ENCODE measurements at regions not wholly inside any gene's neighbourhood (a gene's known extent, or its start where the extent isn't known, plus 50 kb on each side); places are given as distances from the start of the nearest gene placed in this dataset.

GRCh38 chr1:87718241-87718950 lies 389.7 kb downstream of the LMO4 start:
- no peak for DNase-seq (ENCODE audit: low spot score)

- DNase-seq (ENCODE audit: low spot score), result no peak
Observed at GRCh38 chr1:87719658-87720057, 391.0 kb downstream of the LMO4 start.

GRCh38 chr1:87720561-87720960 lies 391.9 kb downstream of the LMO4 start:
- no peak for DNase-seq (ENCODE audit: low spot score)

- no peak for DNase-seq (ENCODE audit: low spot score)
Observed at GRCh38 chr1:87723193-87723592, 394.5 kb downstream of the LMO4 start.

GRCh38 chr1:87728169-87728568 lies 399.5 kb downstream of the LMO4 start:
- DNase-seq (ENCODE audit: low spot score), result no peak

- no peak for DNase-seq (ENCODE audit: low spot score)
Observed at GRCh38 chr1:87730274-87731216, 401.9 kb downstream of the LMO4 start.

GRCh38 chr1:87733386-87733785 lies 404.7 kb downstream of the LMO4 start:
- DNase-seq (ENCODE audit: low spot score), result no peak

GRCh38 chr1:87735750-87736149 lies 407.1 kb downstream of the LMO4 start:
- no peak for DNase-seq (ENCODE audit: low spot score)

- no peak for DNase-seq (ENCODE audit: low spot score)
Observed at GRCh38 chr1:87739141-87739540, 410.5 kb downstream of the LMO4 start.

GRCh38 chr1:87739704-87740103 lies 411.0 kb downstream of the LMO4 start:
- DNase-seq (ENCODE audit: low spot score), result no peak

GRCh38 chr1:87743256-87743655 lies 414.6 kb downstream of the LMO4 start:
- DNase-seq (ENCODE audit: low spot score), result no peak

GRCh38 chr1:87744056-87744455 lies 415.4 kb downstream of the LMO4 start:
- no peak for DNase-seq (ENCODE audit: low spot score)

GRCh38 chr1:87744763-87745162 lies 416.1 kb downstream of the LMO4 start:
- DNase-seq (ENCODE audit: low spot score), result no peak

- no peak for DNase-seq (ENCODE audit: low spot score)
Observed at GRCh38 chr1:87753366-87753765, 424.7 kb downstream of the LMO4 start.

- no peak for DNase-seq (ENCODE audit: low spot score)
Observed at GRCh38 chr1:87754139-87754538, 425.5 kb downstream of the LMO4 start.

- no peak for DNase-seq (ENCODE audit: low spot score)
Observed at GRCh38 chr1:87757676-87758075, 429.0 kb downstream of the LMO4 start.

GRCh38 chr1:87759421-87760087 lies 430.9 kb downstream of the LMO4 start:
- no peak for DNase-seq (ENCODE audit: low spot score)

GRCh38 chr1:87760155-87760554 lies 431.5 kb downstream of the LMO4 start:
- DNase-seq (ENCODE audit: low spot score), result no peak

GRCh38 chr1:87760654-87761053 lies 432.0 kb downstream of the LMO4 start:
- no peak for DNase-seq (ENCODE audit: low spot score)

GRCh38 chr1:87763483-87763882 lies 434.8 kb downstream of the LMO4 start:
- DNase-seq (ENCODE audit: low spot score), result no peak

- no peak for DNase-seq (ENCODE audit: low spot score)
Observed at GRCh38 chr1:87765057-87765680, 436.5 kb downstream of the LMO4 start.

GRCh38 chr1:87765681-87766070 lies 437.0 kb downstream of the LMO4 start:
- DNase-seq (ENCODE audit: low spot score), result no peak

Measured in SK-N-DZ (cell line).